ENCODE measurements at regions not wholly inside any gene's neighbourhood (a gene's known extent, or its start where the extent isn't known, plus 50 kb on each side); places are given as distances from the start of the nearest gene placed in this dataset.
A peak's percentile ranks its signal among the peaks of the same experiment; 100 is the strongest.

DNA sequence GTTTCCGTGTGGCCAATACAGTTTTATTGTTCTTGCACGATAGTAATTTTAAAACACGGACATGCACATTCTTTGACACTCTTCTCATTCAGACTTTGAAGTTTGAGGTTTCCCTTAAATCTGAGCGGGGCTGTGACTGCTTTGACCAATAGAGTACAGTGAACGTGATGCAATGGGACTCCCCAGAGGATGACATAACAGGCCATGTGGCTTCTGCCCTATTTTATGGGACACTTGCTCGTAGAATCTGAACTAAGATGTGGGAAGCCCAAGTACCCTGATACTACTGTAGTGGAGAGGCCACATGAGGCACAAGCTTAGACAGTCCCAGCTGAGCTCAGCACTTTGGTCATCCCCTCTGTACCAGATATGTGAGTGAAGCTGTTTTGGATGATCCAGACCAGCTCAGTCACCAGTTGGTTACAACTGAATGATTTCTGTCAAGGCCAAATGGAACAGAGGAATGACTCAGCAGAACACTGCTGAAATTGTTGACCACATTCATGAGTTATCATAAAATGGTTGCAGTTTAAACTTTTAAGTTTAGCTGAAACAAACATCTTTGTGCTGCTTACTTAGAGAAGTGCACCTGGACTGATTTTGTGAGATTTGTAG, 279.4 kb downstream of the RFPL4B start:
- Histone ChIP-seq H3K27me3 (no peaks in the 10 kb centered on the region), H3K4me3 (no peak overlapping the region), H3K4me1 (ENCODE audit: low read depth) (no peaks in the 10 kb centered on the region), H3K9me3 (ENCODE audit: low read depth) (no peaks in the 10 kb centered on the region), H3K36me3 (no peaks in the 10 kb centered on the region), H3K27ac (no peak overlapping the region)
- TF ChIP-seq CTCF (IDR thresholded peaks at IDR 0.05; ENCODE audit: low read depth, low read length) = no peak
- peak in 1 of 2 donors; percentile 60 for DNase-seq (ENCODE audit: low read depth in 1 of 2, low spot score in 1 of 2)

DNA sequence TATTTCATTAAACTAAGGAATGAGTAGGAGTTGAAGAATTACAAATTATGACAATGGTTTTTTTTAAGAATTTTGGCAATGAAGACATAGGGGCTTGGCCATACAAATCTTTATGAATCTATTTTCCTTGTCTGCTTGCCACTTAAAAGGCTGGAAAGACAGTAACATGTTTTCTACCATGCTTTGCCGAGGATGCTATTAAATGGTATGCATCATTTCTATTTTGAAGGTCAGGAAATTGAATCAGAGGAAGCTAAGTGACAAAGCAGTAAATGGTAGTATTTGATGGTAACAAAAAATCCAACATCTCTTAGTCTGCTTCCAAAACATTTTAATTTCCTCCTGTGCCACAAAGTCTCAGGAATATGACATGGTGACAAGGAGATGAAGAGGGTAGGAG, 287.2 kb downstream of the RFPL4B start:
- no peak overlapping the region for H3K4me3 ChIP-seq
- H3K9me3 ChIP-seq (ENCODE audit: low read depth) = no peaks in the 10 kb centered on the region
- DNase-seq (ENCODE audit: low read depth in 1 of 2, low spot score in 1 of 2) = no peak
- no peaks in the 10 kb centered on the region for H3K36me3 ChIP-seq
- no peaks in the 10 kb centered on the region for H3K27me3 ChIP-seq
- TF ChIP-seq CTCF (IDR thresholded peaks at IDR 0.05; ENCODE audit: low read depth, low read length) = no peak
- no peaks in the 10 kb centered on the region for H3K4me1 ChIP-seq (ENCODE audit: low read depth)
- no peak overlapping the region for H3K27ac ChIP-seq

DNA sequence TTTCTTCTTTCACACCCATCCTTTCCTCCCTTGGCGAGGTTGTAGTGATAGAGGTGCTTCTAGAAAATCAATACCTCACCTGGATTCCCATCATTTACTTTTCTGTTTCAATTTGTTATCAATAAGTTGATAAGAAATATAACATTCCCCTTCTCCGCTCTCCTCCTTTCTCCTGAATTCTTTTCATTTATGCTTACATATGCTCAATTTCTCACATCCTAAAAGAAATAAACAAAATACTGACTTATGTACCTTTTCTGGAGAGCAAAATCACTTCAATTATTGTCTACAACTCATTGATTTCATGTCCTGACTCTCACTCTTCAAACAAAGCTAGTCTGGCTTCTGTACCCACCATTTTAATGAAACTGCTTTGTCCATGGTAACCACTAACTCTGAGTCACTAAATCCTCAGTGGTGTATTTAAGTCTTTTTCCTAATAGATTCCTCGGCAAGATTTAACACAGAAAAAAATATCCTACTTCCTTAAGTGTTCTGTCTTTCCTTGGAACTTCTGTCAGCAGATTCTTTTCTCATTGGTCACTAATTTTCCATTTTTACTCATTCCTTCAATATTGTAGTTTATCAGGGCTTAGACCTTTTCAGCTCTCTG, 289.6 kb downstream of the RFPL4B start:
- no peak for TF ChIP-seq CTCF (IDR thresholded peaks at IDR 0.05; ENCODE audit: low read depth, low read length)
- Histone ChIP-seq H3K9me3 (ENCODE audit: low read depth) (no peaks in the 10 kb centered on the region), H3K27me3 (no peaks in the 10 kb centered on the region), H3K4me3 (no peak overlapping the region), H3K4me1 (ENCODE audit: low read depth) (no peaks in the 10 kb centered on the region), H3K27ac (no peak overlapping the region), H3K36me3 (no peaks in the 10 kb centered on the region)
- no peak for DNase-seq (ENCODE audit: low read depth in 1 of 2, low spot score in 1 of 2)

GRCh38 chr6:112639391-112639831, 292.3 kb downstream of the RFPL4B start:
- Histone ChIP-seq H3K27me3 (no peaks in the 10 kb centered on the region), H3K27ac (no peak overlapping the region), H3K4me1 (ENCODE audit: low read depth) (no peaks in the 10 kb centered on the region), H3K4me3 (no peak overlapping the region), H3K9me3 (ENCODE audit: low read depth) (no peaks in the 10 kb centered on the region), H3K36me3 (no peaks in the 10 kb centered on the region)
- no peak for TF ChIP-seq CTCF (IDR thresholded peaks at IDR 0.05; ENCODE audit: low read depth, low read length)
- no peak for DNase-seq (ENCODE audit: low read depth in 1 of 2, low spot score in 1 of 2)

DNA sequence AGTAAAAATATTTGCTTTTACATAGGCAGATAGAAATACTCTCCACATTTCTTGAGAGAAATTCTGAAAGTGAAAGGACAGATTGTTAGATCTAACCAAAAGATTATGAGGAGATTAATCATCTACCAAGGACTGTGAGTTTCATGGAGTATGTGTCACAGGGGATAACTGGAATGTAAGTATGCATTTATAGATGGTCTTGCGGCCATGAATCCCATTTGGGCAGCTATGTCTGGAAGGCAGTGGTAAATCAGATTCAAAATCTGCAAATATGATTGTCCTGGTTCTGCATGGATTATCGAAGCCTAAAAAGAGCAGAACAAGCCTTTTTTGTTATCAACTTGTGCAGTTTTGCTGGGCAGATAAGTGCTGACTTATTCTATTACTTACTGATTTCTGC, 293.8 kb downstream of the RFPL4B start:
- Histone ChIP-seq H3K4me1 (ENCODE audit: low read depth) (no peaks in the 10 kb centered on the region), H3K27ac (no peak overlapping the region), H3K36me3 (no peaks in the 10 kb centered on the region), H3K27me3 (no peaks in the 10 kb centered on the region), H3K4me3 (no peak overlapping the region), H3K9me3 (ENCODE audit: low read depth) (no peaks in the 10 kb centered on the region)
- TF ChIP-seq CTCF (IDR thresholded peaks at IDR 0.05; ENCODE audit: low read depth, low read length) = no peak
- DNase-seq (ENCODE audit: low read depth in 1 of 2, low spot score in 1 of 2) = no peak
